ENCODE measurements at regions not wholly inside any gene's neighbourhood (a gene's known extent, or its start where the extent isn't known, plus 50 kb on each side); places are given as distances from the start of the nearest gene placed in this dataset.

GRCh38 chr12:114812858-114813761 lies 129.1 kb upstream of the TBX3 start (continued):
- TF ChIP-seq, protein P1, sequence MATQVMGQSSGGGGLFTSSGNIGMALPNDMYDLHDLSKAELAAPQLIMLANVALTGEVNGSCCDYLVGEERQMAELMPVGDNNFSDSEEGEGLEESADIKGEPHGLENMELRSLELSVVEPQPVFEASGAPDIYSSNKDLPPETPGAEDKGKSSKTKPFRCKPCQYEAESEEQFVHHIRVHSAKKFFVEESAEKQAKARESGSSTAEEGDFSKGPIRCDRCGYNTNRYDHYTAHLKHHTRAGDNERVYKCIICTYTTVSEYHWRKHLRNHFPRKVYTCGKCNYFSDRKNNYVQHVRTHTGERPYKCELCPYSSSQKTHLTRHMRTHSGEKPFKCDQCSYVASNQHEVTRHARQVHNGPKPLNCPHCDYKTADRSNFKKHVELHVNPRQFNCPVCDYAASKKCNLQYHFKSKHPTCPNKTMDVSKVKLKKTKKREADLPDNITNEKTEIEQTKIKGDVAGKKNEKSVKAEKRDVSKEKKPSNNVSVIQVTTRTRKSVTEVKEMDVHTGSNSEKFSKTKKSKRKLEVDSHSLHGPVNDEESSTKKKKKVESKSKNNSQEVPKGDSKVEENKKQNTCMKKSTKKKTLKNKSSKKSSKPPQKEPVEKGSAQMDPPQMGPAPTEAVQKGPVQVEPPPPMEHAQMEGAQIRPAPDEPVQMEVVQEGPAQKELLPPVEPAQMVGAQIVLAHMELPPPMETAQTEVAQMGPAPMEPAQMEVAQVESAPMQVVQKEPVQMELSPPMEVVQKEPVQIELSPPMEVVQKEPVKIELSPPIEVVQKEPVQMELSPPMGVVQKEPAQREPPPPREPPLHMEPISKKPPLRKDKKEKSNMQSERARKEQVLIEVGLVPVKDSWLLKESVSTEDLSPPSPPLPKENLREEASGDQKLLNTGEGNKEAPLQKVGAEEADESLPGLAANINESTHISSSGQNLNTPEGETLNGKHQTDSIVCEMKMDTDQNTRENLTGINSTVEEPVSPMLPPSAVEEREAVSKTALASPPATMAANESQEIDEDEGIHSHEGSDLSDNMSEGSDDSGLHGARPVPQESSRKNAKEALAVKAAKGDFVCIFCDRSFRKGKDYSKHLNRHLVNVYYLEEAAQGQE (IDR thresholded peaks at IDR 0.05; ENCODE audit: low read depth, low read length): no peak
- TF ChIP-seq CHD2 (IDR thresholded peaks at IDR 0.05; ENCODE audit: low read length, partially characterized antibody): no peak

DNA sequence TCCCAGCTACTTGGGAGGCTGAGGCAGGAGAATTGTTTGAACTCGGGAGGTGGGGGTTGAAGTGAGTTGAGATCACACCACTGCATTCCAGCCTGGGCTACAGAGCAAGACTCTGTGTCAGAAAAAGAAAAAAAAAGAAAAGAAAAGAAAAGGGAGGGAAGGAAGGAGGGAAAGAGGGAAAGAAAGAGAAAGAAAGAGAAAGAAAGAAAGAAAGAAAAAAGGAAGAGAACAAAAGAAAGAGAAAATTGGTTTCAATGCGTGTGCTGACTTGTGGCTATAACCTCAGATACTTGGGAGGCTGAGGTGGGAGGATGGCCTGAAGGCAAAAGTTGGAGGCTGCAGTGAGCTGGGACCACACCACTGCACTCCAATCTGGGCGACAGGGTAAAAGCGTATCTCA lies 128.4 kb upstream of the TBX3 start:
- H3K27me3 ChIP-seq (ENCODE audit: insufficient read depth): no peaks in the 10 kb centered on the region
- H2AFZ ChIP-seq (ENCODE audit: low read depth): no peak overlapping the region
- no peak overlapping the region for H3K4me3 ChIP-seq (ENCODE audit: low read depth in 2 of 2, low read length in 1 of 2)
- H3K9me2 ChIP-seq: no peaks in the 10 kb centered on the region
- 74% methylated on average over 4 of the region's 4 CpGs for WGBS (ENCODE audit: low lambda C conversion rate)
- H3K4me1 ChIP-seq (ENCODE audit: control insufficient read depth in 1 of 2, insufficient read depth in 2 of 2, low read depth in 1 of 2, low read length in 1 of 2): no peaks in the 10 kb centered on the region
- H3K9me3 ChIP-seq: no peaks in the 10 kb centered on the region
- no peaks in the 10 kb centered on the region for H3K79me2 ChIP-seq (ENCODE audit: insufficient read depth)
- DNase-seq: no peak
- H3K36me3 ChIP-seq (replicated peaks in 1 of 2; ENCODE audit: control insufficient read depth in 1 of 2, insufficient read depth in 2 of 2, low read length in 1 of 2): no peaks in the 10 kb centered on the region
- no peak overlapping the region for H3K27ac ChIP-seq (ENCODE audit: low read depth in 2 of 2, low read length in 1 of 2)
- H4K20me1 ChIP-seq (ENCODE audit: insufficient read depth): no peaks in the 10 kb centered on the region
- no peak overlapping the region for H3K4me2 ChIP-seq
- H3F3A ChIP-seq (replicated peaks; ENCODE audit: insufficient read depth): no peaks in the 10 kb centered on the region
- ChIA-PET POLR2A (no interaction called here), CTCF (no interaction called here)
- TF ChIP-seq RFX5 (IDR thresholded peaks at IDR 0.05; ENCODE audit: low read length) (no peak), JUND (IDR thresholded peaks at IDR 0.05) (no peak), SIN3A (IDR thresholded peaks at IDR 0.05; ENCODE audit: borderline replicate concordance, low read depth, low read length) (no peak), USF1 (IDR thresholded peaks at IDR 0.05; ENCODE audit: borderline replicate concordance, low read depth) (no peak), TAF1 (IDR thresholded peaks at IDR 0.05; ENCODE audit: borderline replicate concordance, low read depth, low read length) (no peak), SMC3 (IDR thresholded peaks at IDR 0.05; ENCODE audit: low read depth, low read length) (no peak), ELF1 (IDR thresholded peaks at IDR 0.05) (no peak), GABPA (IDR thresholded peaks at IDR 0.05; ENCODE audit: low read depth) (no peak), TEAD4 (IDR thresholded peaks at IDR 0.05; ENCODE audit: borderline replicate concordance, insufficient read depth) (no peak)
- no peak overlapping the region for H3K9ac ChIP-seq

Measured in SK-N-SH (cell line).